Thoracic aorta (tissue), 2 donors: ENCODE measurements at regions not wholly inside any gene's neighbourhood (a gene's known extent, or its start where the extent isn't known, plus 50 kb on each side); places are given as distances from the start of the nearest gene placed in this dataset.

Source experiments
- ATAC-seq: fragments of 150-250 bp; one replicate; pipeline ENCODE4 v1.8.0; 2017; ENCODE audit warnings: low read depth; ENCODE audit not compliant: insufficient number of reproducible peaks, low FRiP score
- DNase-seq: peaks from one replicate; pipeline ENCODE4 v3.0.0-alpha.2; 2020; ENCODE audit warnings: low spot score
- H3K27ac ChIP-seq, 2 donors: fragments of 200-600 bp; sonication (generic); 1 replicate in 1 of 2; 2 replicates in 1 of 2; pipeline ENCODE4 v1.5.1; 2016; ENCODE audit warnings: mild to moderate bottlenecking in 2 of 2, moderate library complexity in 2 of 2
- H3K27me3 ChIP-seq: fragments of 200-600 bp; sonication (generic); replicated peaks from 2 replicates; pipeline ENCODE4 v1.6.0; 2016; ENCODE audit warnings: mild to moderate bottlenecking; ENCODE audit not compliant: insufficient read depth
- H3K36me3 ChIP-seq: fragments of 200-600 bp; sonication (generic); one replicate; pipeline ENCODE4 v1.5.1; 2016
- H3K4me1 ChIP-seq, 2 donors: fragments of 200-600 bp; sonication (generic); 1 replicate in 1 of 2; 2 replicates in 1 of 2; pipeline versions ENCODE4 v1.5.1 to v1.6.0; 2016; ENCODE audit warnings: low read depth in 2 of 2, mild to moderate bottlenecking in 1 of 2; ENCODE audit not compliant: control insufficient read depth in 1 of 2
- H3K4me3 ChIP-seq: fragments of 200-600 bp; sonication (generic); 2 replicates; pipeline ENCODE4 v1.5.1; 2016; ENCODE audit warnings: mild to moderate bottlenecking
- H3K9me3 ChIP-seq: fragments of 200-600 bp; sonication (generic); 2 replicates; pipeline ENCODE4 v1.5.1; 2016
- TF ChIP-seq, protein P1 (sequence below): fragments of 200-600 bp; sonication (generic); IDR thresholded peaks from one replicate; pipeline ENCODE4 v1.5.1; 2019; ENCODE audit warnings: antibody characterized with exemption

GRCh38 chr15:88736204-88736603 is 67.0 kb upstream of the ACAN start:
- H3K4me3 ChIP-seq = no peak overlapping the region
- no peak for ATAC-seq
- DNase-seq = no peak
- no peaks in the 10 kb centered on the region for H3K27me3 ChIP-seq
- no peaks in the 10 kb centered on the region for H3K9me3 ChIP-seq
- no peaks in the 10 kb centered on the region for H3K36me3 ChIP-seq
- H3K4me1 ChIP-seq = peaks cover 0 to 24% of the 10 kb centered on the region in 2 donors
- TF ChIP-seq, protein P1, sequence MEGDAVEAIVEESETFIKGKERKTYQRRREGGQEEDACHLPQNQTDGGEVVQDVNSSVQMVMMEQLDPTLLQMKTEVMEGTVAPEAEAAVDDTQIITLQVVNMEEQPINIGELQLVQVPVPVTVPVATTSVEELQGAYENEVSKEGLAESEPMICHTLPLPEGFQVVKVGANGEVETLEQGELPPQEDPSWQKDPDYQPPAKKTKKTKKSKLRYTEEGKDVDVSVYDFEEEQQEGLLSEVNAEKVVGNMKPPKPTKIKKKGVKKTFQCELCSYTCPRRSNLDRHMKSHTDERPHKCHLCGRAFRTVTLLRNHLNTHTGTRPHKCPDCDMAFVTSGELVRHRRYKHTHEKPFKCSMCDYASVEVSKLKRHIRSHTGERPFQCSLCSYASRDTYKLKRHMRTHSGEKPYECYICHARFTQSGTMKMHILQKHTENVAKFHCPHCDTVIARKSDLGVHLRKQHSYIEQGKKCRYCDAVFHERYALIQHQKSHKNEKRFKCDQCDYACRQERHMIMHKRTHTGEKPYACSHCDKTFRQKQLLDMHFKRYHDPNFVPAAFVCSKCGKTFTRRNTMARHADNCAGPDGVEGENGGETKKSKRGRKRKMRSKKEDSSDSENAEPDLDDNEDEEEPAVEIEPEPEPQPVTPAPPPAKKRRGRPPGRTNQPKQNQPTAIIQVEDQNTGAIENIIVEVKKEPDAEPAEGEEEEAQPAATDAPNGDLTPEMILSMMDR = no peak
- H3K27ac ChIP-seq = no peak overlapping the region

- DNase-seq (no peak), ATAC-seq (no peak)
- TF ChIP-seq, protein P1 = no peak
- H3K27me3 ChIP-seq = no peaks in the 10 kb centered on the region
- no peaks in the 10 kb centered on the region for H3K9me3 ChIP-seq
- H3K4me1 ChIP-seq = peaks cover 0 to 24% of the 10 kb centered on the region in 2 donors
- no peak overlapping the region for H3K27ac ChIP-seq
- H3K4me3 ChIP-seq = no peak overlapping the region
- H3K36me3 ChIP-seq = no peaks in the 10 kb centered on the region
These were observed 64.4 kb upstream of the ACAN start for GRCh38 chr15:88738796-88739195.

DNA sequence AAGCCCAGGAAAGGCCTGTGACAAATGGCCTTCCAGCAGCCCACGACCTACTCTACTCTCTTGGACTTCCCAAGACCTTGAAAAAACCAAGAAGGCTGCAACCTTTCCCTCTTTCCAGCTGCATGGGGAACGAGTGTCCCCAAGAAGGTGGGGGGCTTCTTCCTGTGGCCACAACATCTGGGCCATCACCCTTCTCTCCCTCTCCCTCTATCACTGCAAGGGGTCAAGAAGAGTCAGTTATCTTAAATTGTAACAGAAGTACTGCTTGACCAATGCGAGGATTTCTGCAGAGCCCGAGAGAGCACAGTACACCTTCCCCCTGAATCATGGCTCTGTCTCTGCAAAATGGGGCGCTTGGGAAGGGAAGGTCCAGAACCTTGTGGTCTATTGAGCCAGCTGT is 63.7 kb upstream of the ACAN start:
- no peak for DNase-seq
- no peaks in the 10 kb centered on the region for H3K36me3 ChIP-seq
- no peaks in the 10 kb centered on the region for H3K9me3 ChIP-seq
- H3K4me3 ChIP-seq = no peak overlapping the region
- H3K27me3 ChIP-seq = no peaks in the 10 kb centered on the region
- no peak for ATAC-seq
- H3K4me1 ChIP-seq = peaks cover 2 to 30% of the 10 kb centered on the region in 2 donors
- TF ChIP-seq, protein P1 = no peak
- no peak overlapping the region for H3K27ac ChIP-seq

GRCh38 chr15:88740356-88740755 is 62.9 kb upstream of the ACAN start:
- Histone ChIP-seq H3K9me3 (no peaks in the 10 kb centered on the region), H3K4me1 (peaks cover 9 to 39% of the 10 kb centered on the region in 2 donors), H3K27me3 (no peaks in the 10 kb centered on the region), H3K36me3 (no peaks in the 10 kb centered on the region), H3K4me3 (no peak overlapping the region), H3K27ac (no peak overlapping the region)
- TF ChIP-seq, protein P1 = no peak
- ATAC-seq (no peak), DNase-seq (no peak)

DNA sequence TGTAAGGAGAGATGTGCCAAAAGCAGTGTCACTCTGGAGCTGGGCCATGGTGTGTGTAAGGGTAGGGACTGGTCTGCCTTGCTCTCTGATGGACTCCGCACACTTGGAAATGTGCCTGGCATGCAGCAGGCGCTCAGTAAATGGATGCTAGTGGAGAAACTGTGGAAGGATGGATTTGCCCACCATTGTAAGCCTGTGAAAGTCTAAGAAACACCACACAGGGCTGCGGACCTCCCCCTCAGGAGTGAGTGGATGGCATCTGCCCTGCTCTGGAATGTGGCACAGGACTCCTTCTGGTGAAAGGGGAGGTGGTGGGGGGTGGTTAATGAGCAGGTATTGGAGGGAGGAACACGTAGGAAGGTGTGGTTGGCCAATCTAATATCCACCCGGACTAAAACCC is 62.2 kb upstream of the ACAN start:
- TF ChIP-seq, protein P1 = no peak
- Histone ChIP-seq H3K36me3 (no peaks in the 10 kb centered on the region), H3K4me1 (peaks cover 14 to 43% of the 10 kb centered on the region in 2 donors), H3K4me3 (no peak overlapping the region), H3K27ac (no peak overlapping the region), H3K27me3 (no peaks in the 10 kb centered on the region), H3K9me3 (no peaks in the 10 kb centered on the region)
- no peak for DNase-seq
- no peak for ATAC-seq
